NCI-H524 treated with DMSO at 0.1 percent for 48 hours (cell line): ENCODE measurements at regions not wholly inside any gene's neighbourhood (a gene's known extent, or its start where the extent isn't known, plus 50 kb on each side); places are given as distances from the start of the nearest gene placed in this dataset.
A peak's percentile ranks its signal among the peaks of the same experiment; 100 is the strongest.
"Not testable (repeated sequence)": the region's sequence is repeated elsewhere in the genome, so short reads cannot be mapped to it uniquely, and the experiment has no call there.

Experiments used
- DNase-seq: peaks from one replicate; lab custom pipeline; 2025; lab: John Stamatoyannopoulos, UW

DNA sequence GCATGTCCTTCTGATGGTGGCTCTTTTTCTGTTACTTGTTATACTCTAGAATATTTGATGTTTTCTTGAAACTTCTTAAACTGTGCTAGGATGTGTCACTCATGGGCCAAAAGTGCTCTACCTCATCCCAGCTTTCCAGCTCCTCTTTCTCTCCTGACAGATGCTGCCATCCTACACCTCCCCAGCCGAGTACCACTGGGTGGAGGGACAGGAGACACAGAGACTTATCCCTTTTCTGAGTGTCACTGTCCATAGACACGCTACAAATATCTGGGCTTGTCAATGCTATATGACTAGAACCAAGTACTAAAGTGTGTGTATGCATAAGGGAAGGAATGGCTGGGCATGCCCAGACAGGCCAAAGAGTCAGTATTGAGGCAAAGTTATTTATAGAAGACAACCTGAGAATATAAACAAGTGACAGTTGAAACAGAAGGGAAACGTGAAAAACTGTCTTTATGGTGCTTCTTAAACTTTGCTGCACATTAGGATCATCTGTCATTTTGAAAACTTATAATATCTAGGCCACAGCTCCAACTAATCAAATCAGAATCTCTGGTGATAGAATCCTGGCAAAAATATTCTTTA, 188.0 kb downstream of the CARTPT start:
- DNase-seq: peak; percentile 50

GRCh38 chr5:71907608-71908145, 188.6 kb downstream of the CARTPT start:
- no peak for DNase-seq

GRCh38 chr5:71910741-71911140, 191.7 kb downstream of the CARTPT start:
- DNase-seq: no peak

DNA sequence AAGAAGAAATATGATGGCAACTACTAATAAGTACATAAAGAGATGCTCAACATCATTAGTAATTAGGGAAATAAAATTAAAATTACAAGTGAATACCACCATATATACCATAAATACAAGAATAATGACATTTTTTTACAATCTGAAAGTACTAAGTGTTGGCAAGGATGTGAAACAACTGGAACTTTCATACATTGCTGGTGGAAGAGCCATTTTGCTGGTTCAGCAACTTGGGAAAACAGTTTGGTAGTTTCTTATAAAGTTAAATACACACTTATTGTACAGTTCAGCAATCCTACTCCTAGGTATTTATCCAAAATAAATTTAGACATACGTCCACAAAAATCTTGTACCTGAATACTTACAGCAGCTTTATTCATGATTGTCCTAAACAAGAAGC, 192.9 kb downstream of the CARTPT start:
- DNase-seq: no peak

DNA sequence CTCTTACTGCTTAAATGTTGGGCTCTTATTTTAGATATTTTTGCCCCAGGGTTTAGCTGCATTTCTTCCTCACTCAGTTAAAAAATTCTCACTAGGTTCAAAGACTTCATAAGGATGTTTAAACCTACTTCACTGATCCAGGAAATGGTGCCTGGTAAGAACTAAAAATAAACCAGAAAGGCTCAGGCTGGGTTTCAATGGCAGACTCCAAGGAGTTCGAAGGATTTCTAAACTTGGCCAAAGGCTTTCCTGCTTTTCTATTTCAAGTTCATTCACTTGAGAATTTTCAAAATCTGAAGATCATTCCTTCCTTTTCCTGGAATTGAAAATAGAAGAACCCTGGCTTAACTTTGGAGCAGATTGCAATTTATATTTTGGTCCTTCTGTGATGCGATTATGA, 193.0 kb upstream of the MAP1B start:
- no peak for DNase-seq

DNA sequence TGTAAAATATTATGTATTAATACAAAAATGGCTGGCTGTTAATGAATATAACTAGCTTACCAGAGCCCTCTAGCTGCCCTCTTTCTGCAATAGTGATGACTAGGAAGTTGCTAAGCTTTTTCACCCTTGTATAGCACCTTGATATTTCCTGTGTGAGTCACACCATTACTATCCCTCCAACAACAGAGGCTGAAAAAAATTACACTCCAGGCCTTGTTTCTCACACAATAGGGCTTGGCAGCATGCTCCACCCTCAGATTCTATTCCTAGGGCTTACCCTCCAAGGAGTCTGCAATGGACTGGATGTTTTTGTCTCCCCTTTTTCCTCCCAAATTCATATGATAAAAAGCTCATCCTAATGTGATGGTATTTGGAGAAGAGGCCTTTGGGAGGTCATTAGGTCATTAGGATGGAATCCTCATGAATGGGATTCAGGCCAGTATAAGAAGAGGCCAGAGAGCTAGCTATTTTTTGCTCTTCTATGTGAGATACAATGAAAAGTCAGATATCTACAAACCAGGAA, 184.6 kb upstream of the MAP1B start:
- DNase-seq: no peak

GRCh38 chr5:71923755-71924154, 183.5 kb upstream of the MAP1B start:
- no peak for DNase-seq

- DNase-seq: no peak
These were observed 182.9 kb upstream of the MAP1B start for GRCh38 chr5:71924325-71924724.

DNA sequence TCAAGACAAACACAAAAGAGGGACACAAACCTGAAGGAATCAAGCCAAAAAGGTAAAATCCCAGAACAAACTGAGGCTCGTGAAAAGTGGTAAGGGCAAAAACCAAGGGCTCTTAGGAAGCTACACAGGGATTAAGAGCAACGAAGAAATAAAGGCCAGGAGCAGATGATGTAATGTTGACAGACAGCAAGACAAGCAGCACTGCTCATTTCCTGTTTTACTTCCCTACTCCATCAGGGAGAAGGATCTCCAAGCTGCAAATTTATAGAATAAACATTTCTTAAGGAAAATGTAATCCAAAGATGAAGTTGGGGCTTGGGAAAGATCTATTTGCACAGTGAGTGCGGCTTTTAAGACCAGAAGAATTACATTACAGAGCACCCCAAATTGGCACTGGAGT, 182.3 kb upstream of the MAP1B start:
- no peak for DNase-seq

GRCh38 chr5:71925608-71926091, 181.6 kb upstream of the MAP1B start:
- no peak for DNase-seq

DNA sequence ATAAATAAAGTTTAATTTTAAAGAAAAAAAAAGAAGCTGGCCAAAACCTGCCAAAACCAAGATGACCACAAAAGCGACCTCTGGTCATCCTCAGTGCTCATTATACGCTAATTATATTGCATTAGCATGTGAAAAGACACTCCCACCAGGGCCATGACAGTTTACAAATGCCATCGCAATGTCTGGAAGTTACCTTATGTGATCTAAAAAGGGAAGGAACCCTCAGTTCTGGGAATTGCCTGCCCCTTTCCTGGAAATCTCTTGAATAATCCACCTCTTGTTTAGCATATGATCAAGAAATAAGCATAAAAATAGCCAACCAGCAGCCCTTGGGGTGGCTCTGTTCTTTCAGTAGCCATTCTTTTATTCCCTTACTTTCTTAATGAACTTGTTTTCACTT, 178.3 kb upstream of the MAP1B start:
- no peak for DNase-seq

DNA sequence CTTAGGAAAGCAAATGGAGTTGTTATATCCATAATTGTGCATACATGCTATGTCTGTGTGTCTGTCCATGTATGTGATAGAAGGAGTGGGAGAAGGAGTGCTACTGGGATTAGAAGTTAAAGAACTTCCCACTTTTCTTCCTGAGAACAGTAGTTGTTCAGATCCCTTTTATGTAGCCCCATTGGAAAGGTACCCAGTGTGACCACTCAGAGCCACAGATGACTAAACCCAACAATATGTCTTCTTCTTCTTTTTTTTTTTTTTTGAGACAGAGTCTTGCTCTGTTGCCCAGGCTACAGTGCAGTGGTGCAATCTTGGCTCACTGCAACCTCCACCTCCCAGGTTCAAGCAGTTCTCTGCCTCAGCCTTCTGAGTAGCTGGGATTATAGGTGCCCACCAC, 176.7 kb upstream of the MAP1B start:
- DNase-seq: not testable (repeated sequence)

DNA sequence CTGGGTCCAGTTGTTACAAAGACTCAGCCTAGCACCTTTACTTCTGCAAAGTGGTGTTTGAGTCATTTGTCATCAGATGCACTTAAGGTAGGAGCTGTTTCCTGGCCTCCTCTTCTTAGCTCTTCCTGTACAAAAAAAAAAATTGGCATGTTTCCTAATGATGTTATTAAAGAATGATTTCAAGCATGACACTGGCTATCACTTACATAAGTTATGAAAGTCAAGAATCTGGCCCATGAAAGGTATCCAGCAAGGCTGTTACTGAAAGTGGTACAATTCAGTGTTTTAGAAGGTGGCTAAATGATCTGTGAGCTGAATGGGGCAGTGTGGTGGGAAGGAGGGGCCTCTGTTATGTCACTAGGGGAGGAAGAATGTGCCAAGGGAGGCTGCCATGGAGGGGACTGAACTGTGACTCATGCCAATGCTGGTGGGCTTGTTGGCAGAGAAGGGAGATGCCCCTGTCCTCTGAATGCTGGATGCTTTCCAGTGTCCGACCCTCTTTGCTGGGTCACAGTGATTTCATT, 175.1 kb upstream of the MAP1B start:
- DNase-seq: no peak

GRCh38 chr5:71932655-71933338, 174.5 kb upstream of the MAP1B start:
- DNase-seq: no peak

- no peak for DNase-seq
These were observed 173.0 kb upstream of the MAP1B start for GRCh38 chr5:71934322-71934721.

- DNase-seq: peak; percentile 49
These were observed 169.2 kb upstream of the MAP1B start for GRCh38 chr5:71937921-71938698.

- no peak for DNase-seq
These were observed 168.4 kb upstream of the MAP1B start for GRCh38 chr5:71938895-71939294.

GRCh38 chr5:71939452-71940230, 167.6 kb upstream of the MAP1B start:
- peak; percentile 98 for DNase-seq

DNA sequence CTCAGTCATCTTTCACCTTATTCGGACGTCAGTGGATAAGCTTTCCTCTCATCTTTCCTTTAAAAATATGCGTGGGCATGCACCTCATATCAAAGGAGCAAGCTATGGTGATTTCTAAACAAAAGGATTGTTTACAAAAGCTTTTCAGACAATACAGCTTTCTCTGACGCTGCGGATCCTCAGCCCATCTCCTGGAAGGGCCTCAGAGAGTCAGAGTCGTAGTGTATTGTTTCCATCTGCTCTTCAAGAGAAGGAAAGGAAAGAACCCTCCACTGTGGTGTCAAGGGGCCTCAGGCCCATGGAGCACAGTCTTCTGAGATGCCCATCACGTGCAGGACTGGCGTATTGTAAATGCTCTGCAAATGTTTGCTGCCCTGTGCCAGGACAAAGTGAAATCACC, 163.4 kb upstream of the MAP1B start:
- DNase-seq: no peak

DNA sequence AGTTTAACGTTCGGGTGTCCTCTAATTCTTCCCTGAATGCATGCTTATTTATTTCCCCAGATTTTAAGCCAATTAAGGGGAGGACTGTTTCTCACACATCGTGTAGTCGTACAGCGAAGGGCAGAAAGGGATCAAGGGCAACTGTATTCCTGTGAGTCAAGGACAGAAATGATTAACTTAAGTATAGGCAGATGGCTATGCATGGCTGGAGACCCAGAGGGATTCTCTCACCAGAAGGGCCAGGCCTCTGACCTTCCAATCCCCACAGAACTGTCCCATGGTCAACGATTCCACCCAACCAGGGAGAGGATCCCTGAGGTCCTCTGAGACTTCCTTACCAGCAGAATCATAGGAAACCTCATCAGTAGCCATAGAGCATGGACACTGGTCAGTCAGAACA, 161.8 kb upstream of the MAP1B start:
- DNase-seq: no peak

DNA sequence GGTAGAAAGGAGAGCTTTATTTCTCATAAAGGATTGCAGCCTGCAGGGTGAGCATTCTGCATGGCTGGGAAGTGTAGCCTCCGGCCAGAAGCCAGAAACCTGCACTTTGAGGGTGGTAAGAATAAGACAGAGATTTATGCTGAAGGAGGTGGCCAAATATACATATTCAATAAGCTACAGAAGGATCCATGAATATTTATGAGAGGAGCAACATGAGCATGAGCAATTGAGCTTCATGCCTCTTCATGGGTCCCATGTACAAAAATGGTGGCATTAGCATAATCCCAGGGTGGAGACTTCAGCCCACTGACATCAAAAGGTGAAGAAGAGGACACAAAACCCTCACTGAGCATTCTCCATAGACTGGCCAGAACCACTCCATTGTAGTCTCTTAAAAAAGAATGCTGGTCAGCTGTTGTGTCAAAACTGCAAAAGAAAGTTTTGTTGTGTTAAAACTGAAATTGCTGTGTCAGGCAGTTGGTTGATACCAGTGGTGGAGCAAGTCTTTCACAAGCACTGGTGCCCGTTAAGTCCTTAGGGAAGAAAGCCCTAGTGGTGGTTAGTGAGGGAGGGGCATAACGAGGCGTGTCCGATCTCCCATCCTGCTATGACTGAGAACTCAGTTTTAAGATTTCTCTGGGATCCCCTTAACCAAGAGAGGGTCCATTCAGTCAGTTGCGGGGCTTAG, 160.8 kb upstream of the MAP1B start:
- DNase-seq: no peak
